Activated CD8-positive, alpha-beta T cell treated with anti-CD3 and anti-CD28 coated beads for 36 hours (primary cell): ENCODE measurements at regions not wholly inside any gene's neighbourhood (a gene's known extent, or its start where the extent isn't known, plus 50 kb on each side); places are given as distances from the start of the nearest gene placed in this dataset.
A peak's percentile ranks its signal among the peaks of the same experiment; 100 is the strongest.
"Not testable (repeated sequence)": the region's sequence is repeated elsewhere in the genome, so short reads cannot be mapped to it uniquely, and the experiment has no call there.

Experiments
- ATAC-seq: fragments of 200-7000 bp; cut with Tn5 transposase; one replicate; pipeline ENCODE4 v1.10.0; 2021; ENCODE audit warnings: mild to moderate bottlenecking, moderate library complexity
- CTCF ChIA-PET: fragments of 350-600 bp; sonication (Branson Sonifier 250); formaldehyde crosslinking; loops from one replicate; lab custom pipeline; 2021; ENCODE audit warnings: antibody characterized with exemption; lab: Charles Lee
- POLR2A ChIA-PET: fragments of 350-600 bp; sonication (Branson Sonifier 250); formaldehyde crosslinking; loops from one replicate; lab custom pipeline; 2021; ENCODE audit warnings: antibody characterized with exemption; lab: Charles Lee
- DNase-seq: peaks from one replicate; pipeline ENCODE4 v3.0.0-alpha.2; 2020
- H3K27ac Mint-ChIP-seq: one replicate; pipeline ENCODE4 v1.8.0; 2021; ENCODE audit warnings: mild to moderate bottlenecking, mixed read lengths
- H3K27me3 Mint-ChIP-seq: one replicate; pipeline ENCODE4 v1.8.0; 2021; ENCODE audit warnings: mixed read lengths
- H3K36me3 Mint-ChIP-seq: one replicate; pipeline ENCODE4 v1.8.0; 2021; ENCODE audit warnings: low read depth, mixed read lengths
- H3K4me1 Mint-ChIP-seq: one replicate; pipeline ENCODE4 v1.8.0; 2021; ENCODE audit warnings: low read depth, mixed read lengths
- H3K4me3 Mint-ChIP-seq: one replicate; pipeline ENCODE4 v1.8.0; 2021; ENCODE audit warnings: mild to moderate bottlenecking, moderate library complexity, mixed read lengths
- H3K9me3 Mint-ChIP-seq: one replicate; pipeline ENCODE4 v1.8.0; 2021; ENCODE audit warnings: mixed read lengths
- intact Hi-C: fragments of 100-400 bp; cut with micrococcal nuclease; formaldehyde crosslinking; loops from one replicate; pipeline ENCODE4 v1.10.0; 2022
- TF ChIP-seq, protein P1 (sequence below): fragments of 200-600 bp; IDR thresholded peaks from one replicate; pipeline ENCODE4 v1.8.0; 2022; ENCODE audit warnings: antibody characterized with exemption, mild to moderate bottlenecking

DNA sequence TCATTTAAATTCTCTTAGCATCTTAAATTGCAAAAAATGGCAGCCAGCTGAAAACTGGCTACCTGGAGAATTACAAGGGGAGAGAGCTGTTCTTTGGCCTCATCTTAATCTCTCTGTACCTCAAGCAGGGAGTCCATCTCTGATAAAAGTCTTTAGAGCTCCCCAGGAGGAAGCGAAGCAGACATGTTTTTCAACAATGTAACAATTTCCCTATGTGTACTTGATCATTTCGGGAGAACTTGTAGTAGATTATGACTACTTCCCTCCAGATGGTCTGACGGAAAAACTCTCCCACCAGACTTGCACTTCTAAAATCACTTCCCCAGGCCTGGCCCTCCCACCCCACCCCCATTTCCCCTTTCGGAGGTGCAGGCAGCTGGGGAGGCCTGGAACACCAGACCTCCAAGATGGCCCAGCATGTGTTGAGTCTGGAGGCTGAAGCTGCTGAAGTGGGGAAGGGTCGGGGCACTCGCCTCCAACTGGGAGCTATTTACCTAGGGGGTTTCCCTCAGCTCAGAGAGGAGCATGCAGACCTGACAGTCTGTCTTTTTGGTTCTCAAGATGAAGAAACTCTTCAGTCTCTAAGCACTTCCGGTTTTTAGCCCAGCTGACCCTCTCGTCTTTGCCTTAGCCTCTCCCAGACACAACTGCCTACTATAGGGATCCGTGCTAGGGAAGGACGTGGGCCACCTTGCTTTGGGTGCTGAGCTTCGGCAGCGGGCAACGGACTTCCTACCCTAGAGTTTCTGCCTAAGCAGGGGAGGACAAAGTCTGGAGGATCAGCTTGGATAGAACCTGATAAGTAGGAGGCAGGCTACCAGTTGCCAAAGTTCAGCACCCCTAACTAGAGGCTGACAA lies 164.0 kb upstream of the TBL1XR1 start:
- Mint-ChIP-seq H3K4me3 (peak overlapping the region; percentile 65), H3K4me1 (peaks cover 51% of the 10 kb centered on the region), H3K27me3 (no peaks in the 10 kb centered on the region), H3K9me3 (no peaks in the 10 kb centered on the region), H3K27ac (peak overlapping the region; percentile 96), H3K36me3 (no peaks in the 10 kb centered on the region)
- CTCF ChIA-PET, result interaction anchor here (0.9 to 2.5 kb wide), 8 partner anchors 9 to 416 kb away, joined by 3 to 11 read pairs (median 3); no protein-coding TSS in a partner anchor
- ATAC-seq (no peak), DNase-seq (no peak)
- intact Hi-C loops, result loop anchor here (2.0 kb wide), 2 partner anchors 59 to 311 kb away; no protein-coding TSS in a partner anchor
- POLR2A ChIA-PET, result interaction anchor here (0.6 to 5.2 kb wide), 14 partner anchors 9 to 358 kb away, joined by 3 to 111 read pairs (median 4); partner anchors contain the start of gene TBL1XR1
- TF ChIP-seq, protein P1, sequence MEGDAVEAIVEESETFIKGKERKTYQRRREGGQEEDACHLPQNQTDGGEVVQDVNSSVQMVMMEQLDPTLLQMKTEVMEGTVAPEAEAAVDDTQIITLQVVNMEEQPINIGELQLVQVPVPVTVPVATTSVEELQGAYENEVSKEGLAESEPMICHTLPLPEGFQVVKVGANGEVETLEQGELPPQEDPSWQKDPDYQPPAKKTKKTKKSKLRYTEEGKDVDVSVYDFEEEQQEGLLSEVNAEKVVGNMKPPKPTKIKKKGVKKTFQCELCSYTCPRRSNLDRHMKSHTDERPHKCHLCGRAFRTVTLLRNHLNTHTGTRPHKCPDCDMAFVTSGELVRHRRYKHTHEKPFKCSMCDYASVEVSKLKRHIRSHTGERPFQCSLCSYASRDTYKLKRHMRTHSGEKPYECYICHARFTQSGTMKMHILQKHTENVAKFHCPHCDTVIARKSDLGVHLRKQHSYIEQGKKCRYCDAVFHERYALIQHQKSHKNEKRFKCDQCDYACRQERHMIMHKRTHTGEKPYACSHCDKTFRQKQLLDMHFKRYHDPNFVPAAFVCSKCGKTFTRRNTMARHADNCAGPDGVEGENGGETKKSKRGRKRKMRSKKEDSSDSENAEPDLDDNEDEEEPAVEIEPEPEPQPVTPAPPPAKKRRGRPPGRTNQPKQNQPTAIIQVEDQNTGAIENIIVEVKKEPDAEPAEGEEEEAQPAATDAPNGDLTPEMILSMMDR, result no peak

- ATAC-seq (no peak), DNase-seq (no peak)
- ChIA-PET POLR2A (interaction anchor here (1.0 to 5.2 kb wide), 3 partner anchors 10 to 166 kb away, joined by 3 to 111 read pairs (median 15); partner anchors contain the start of gene TBL1XR1), CTCF (interaction anchor here (0.8 to 1.9 kb wide), 2 partner anchors 415 to 1023 kb away, joined by 4 to 5 read pairs; no protein-coding TSS in a partner anchor)
- H3K4me1 Mint-ChIP-seq, result peaks cover 41% of the 10 kb centered on the region
- intact Hi-C loops, result no loop called here
- H3K4me3 Mint-ChIP-seq, result no peak overlapping the region
- H3K27ac Mint-ChIP-seq, result no peak overlapping the region
- no peaks in the 10 kb centered on the region for H3K9me3 Mint-ChIP-seq
- H3K36me3 Mint-ChIP-seq, result no peaks in the 10 kb centered on the region
- no peaks in the 10 kb centered on the region for H3K27me3 Mint-ChIP-seq
- TF ChIP-seq, protein P1, result no peak
These were observed 165.3 kb upstream of the TBL1XR1 start for GRCh38 chr3:177362626-177363025.

- H3K4me1 Mint-ChIP-seq, result peaks cover 25% of the 10 kb centered on the region
- no peaks in the 10 kb centered on the region for H3K9me3 Mint-ChIP-seq
- DNase-seq (no peak), ATAC-seq (no peak)
- TF ChIP-seq, protein P1, result no peak
- no peak overlapping the region for H3K4me3 Mint-ChIP-seq
- H3K27me3 Mint-ChIP-seq, result no peaks in the 10 kb centered on the region
- H3K36me3 Mint-ChIP-seq, result no peaks in the 10 kb centered on the region
- no peak overlapping the region for H3K27ac Mint-ChIP-seq
- ChIA-PET POLR2A (interaction anchor here (0.6 kb wide), 1 partner anchor 34 kb away, joined by 3 read pairs; no protein-coding TSS in a partner anchor), CTCF (no interaction called here)
- intact Hi-C loops, result no loop called here
These were observed 167.0 kb upstream of the TBL1XR1 start for GRCh38 chr3:177364236-177364635.

DNA sequence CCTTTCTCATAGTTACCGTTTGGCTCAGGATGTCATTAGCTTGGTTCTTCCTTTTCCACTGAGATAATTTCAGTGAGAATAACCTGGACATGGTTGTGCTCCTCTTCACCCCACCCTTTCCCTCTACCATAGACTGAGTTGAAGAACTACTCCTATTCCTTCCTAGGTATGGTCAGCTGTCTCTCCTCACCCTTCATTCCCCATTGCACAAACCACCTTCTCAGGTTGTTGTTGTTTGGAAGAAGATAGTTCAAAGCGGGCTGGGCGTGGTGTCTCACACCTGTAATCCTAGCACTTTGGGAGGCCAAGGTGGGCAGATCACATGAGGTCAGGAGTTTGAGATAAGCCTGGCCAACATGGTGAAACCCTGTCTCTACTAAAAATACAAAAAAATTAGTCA lies 168.0 kb upstream of the TBL1XR1 start:
- H3K36me3 Mint-ChIP-seq, POLR2A ChIA-PET, H3K9me3 Mint-ChIP-seq, CTCF ChIA-PET, ATAC-seq, DNase-seq, H3K4me3 Mint-ChIP-seq, H3K27ac Mint-ChIP-seq, H3K27me3 Mint-ChIP-seq, intact Hi-C loops: not testable (repeated sequence)
- H3K4me1 Mint-ChIP-seq, result peaks cover 16% of the 10 kb centered on the region

DNA sequence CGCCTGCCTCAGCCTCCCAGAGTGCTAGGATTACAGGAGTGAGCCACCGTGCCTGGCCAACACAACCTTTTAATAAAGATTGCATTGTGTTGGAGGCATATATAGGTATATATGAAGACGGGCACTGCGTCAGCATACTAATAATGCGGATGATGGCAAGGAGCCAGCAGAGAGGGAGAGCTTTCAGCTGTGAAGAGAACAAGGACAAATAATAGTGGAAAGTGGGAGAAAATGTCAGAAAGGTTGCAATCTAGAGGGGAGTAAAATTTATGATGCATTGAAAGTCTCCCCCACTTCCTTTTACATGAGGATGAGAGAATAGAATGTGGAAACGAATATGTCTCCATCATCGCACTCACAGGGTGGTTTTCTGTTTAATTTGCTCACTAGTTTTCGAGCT lies 170.5 kb upstream of the TBL1XR1 start:
- DNase-seq, result no peak
- H3K36me3 Mint-ChIP-seq, result no peaks in the 10 kb centered on the region
- no peaks in the 10 kb centered on the region for H3K9me3 Mint-ChIP-seq
- intact Hi-C loops, result no loop called here
- ATAC-seq, result no peak
- H3K27ac Mint-ChIP-seq, result no peak overlapping the region
- ChIA-PET POLR2A (no interaction called here), CTCF (no interaction called here)
- no peaks in the 10 kb centered on the region for H3K27me3 Mint-ChIP-seq
- no peaks in the 10 kb centered on the region for H3K4me1 Mint-ChIP-seq
- H3K4me3 Mint-ChIP-seq, result no peak overlapping the region
- TF ChIP-seq, protein P1, result no peak
